ENCODE measurements at regions not wholly inside any gene's neighbourhood (a gene's known extent, or its start where the extent isn't known, plus 50 kb on each side); places are given as distances from the start of the nearest gene placed in this dataset.
A peak's percentile ranks its signal among the peaks of the same experiment; 100 is the strongest.

- intact Hi-C loops (cut with DNase I): no loop called here
- ATAC-seq (no peak), DNase-seq (ENCODE audit: missing footprints) (no peak)
Observed at GRCh38 chr5:112682621-112683061, 55.0 kb upstream of the APC start.

GRCh38 chr5:112684121-112684520, 53.6 kb upstream of the APC start:
- intact Hi-C loops (cut with DNase I): no loop called here
- ATAC-seq: no peak
- DNase-seq (ENCODE audit: missing footprints): no peak

GRCh38 chr5:112684737-112685136, 52.9 kb upstream of the APC start:
- intact Hi-C loops (cut with DNase I): no loop called here
- ATAC-seq (peak; percentile 88), DNase-seq (ENCODE audit: missing footprints) (peak; percentile 46)

GRCh38 chr5:112685386-112685785, 52.3 kb upstream of the APC start:
- ATAC-seq: no peak
- intact Hi-C loops (cut with DNase I): no loop called here
- no peak for DNase-seq (ENCODE audit: missing footprints)

GRCh38 chr5:112685931-112686330, 51.8 kb upstream of the APC start:
- intact Hi-C loops (cut with DNase I): no loop called here
- DNase-seq (ENCODE audit: missing footprints) (no peak), ATAC-seq (peak; percentile 80)

GRCh38 chr5:112686675-112687074, 51.0 kb upstream of the APC start:
- intact Hi-C loops (cut with DNase I): no loop called here
- ATAC-seq (no peak), DNase-seq (ENCODE audit: missing footprints) (no peak)

GRCh38 chr5:112687306-112687705, 50.4 kb upstream of the APC start:
- DNase-seq (ENCODE audit: missing footprints) (no peak), ATAC-seq (no peak)
- intact Hi-C loops (cut with DNase I): no loop called here
